SK-N-SH (cell line): ENCODE measurements at regions not wholly inside any gene's neighbourhood (a gene's known extent, or its start where the extent isn't known, plus 50 kb on each side); places are given as distances from the start of the nearest gene placed in this dataset.

Source experiments
- GABPA ChIP-seq: IDR thresholded peaks from 2 replicates; pipeline ENCODE4 v1.4.0; 2012; ENCODE audit warnings: low read depth, mild to moderate bottlenecking
- JUND ChIP-seq: IDR thresholded peaks from 2 replicates; pipeline ENCODE4 v1.4.0; 2012
- YY1 ChIP-seq: IDR thresholded peaks from 2 replicates; pipeline ENCODE4 v1.4.0; 2012; ENCODE audit warnings: low read depth, mild to moderate bottlenecking
- TF ChIP-seq, protein P1 (sequence below): IDR thresholded peaks from 2 replicates; pipeline ENCODE4 v1.4.0; 2012; ENCODE audit warnings: low read depth, borderline replicate concordance
- TF ChIP-seq, protein P2 (sequence below): fragments of 200-600 bp; sonication (generic); IDR thresholded peaks from 2 replicates; pipeline ENCODE4 v1.6.1; 2017; ENCODE audit warnings: antibody characterized with exemption, mild to moderate bottlenecking, moderate library complexity
- TF ChIP-seq, protein P3 (sequence below): IDR thresholded peaks from 2 replicates; pipeline ENCODE4 v1.6.1; 2012; ENCODE audit warnings: mild to moderate bottlenecking, low read depth, low read length, moderate library complexity

DNA sequence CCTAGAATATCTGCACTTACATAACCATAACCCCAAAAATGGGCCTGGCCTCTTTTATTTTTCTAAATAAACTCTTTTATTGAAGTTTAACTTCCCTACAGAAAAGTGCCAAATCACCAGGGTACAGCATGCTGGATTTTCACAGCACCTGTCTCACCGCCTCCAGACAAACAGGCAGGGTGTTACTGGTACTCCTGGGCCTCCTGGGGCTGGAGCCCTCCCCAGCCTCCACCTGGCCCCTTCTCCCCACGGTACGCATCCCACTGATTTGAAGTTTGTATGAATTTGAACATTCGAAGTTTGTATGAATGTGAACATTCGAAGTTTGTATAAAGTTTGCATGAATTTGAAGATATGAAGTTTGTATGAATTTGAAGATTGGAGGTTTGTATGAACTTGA is 232.1 kb downstream of the NDUFA10 start:
- TF ChIP-seq, protein P1, sequence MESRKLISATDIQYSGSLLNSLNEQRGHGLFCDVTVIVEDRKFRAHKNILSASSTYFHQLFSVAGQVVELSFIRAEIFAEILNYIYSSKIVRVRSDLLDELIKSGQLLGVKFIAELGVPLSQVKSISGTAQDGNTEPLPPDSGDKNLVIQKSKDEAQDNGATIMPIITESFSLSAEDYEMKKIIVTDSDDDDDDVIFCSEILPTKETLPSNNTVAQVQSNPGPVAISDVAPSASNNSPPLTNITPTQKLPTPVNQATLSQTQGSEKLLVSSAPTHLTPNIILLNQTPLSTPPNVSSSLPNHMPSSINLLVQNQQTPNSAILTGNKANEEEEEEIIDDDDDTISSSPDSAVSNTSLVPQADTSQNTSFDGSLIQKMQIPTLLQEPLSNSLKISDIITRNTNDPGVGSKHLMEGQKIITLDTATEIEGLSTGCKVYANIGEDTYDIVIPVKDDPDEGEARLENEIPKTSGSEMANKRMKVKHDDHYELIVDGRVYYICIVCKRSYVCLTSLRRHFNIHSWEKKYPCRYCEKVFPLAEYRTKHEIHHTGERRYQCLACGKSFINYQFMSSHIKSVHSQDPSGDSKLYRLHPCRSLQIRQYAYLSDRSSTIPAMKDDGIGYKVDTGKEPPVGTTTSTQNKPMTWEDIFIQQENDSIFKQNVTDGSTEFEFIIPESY = no peak
- TF ChIP-seq, protein P2, sequence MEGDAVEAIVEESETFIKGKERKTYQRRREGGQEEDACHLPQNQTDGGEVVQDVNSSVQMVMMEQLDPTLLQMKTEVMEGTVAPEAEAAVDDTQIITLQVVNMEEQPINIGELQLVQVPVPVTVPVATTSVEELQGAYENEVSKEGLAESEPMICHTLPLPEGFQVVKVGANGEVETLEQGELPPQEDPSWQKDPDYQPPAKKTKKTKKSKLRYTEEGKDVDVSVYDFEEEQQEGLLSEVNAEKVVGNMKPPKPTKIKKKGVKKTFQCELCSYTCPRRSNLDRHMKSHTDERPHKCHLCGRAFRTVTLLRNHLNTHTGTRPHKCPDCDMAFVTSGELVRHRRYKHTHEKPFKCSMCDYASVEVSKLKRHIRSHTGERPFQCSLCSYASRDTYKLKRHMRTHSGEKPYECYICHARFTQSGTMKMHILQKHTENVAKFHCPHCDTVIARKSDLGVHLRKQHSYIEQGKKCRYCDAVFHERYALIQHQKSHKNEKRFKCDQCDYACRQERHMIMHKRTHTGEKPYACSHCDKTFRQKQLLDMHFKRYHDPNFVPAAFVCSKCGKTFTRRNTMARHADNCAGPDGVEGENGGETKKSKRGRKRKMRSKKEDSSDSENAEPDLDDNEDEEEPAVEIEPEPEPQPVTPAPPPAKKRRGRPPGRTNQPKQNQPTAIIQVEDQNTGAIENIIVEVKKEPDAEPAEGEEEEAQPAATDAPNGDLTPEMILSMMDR = no peak
- TF ChIP-seq GABPA (no peak), YY1 (no peak), JUND (no peak)
- TF ChIP-seq, protein P3, sequence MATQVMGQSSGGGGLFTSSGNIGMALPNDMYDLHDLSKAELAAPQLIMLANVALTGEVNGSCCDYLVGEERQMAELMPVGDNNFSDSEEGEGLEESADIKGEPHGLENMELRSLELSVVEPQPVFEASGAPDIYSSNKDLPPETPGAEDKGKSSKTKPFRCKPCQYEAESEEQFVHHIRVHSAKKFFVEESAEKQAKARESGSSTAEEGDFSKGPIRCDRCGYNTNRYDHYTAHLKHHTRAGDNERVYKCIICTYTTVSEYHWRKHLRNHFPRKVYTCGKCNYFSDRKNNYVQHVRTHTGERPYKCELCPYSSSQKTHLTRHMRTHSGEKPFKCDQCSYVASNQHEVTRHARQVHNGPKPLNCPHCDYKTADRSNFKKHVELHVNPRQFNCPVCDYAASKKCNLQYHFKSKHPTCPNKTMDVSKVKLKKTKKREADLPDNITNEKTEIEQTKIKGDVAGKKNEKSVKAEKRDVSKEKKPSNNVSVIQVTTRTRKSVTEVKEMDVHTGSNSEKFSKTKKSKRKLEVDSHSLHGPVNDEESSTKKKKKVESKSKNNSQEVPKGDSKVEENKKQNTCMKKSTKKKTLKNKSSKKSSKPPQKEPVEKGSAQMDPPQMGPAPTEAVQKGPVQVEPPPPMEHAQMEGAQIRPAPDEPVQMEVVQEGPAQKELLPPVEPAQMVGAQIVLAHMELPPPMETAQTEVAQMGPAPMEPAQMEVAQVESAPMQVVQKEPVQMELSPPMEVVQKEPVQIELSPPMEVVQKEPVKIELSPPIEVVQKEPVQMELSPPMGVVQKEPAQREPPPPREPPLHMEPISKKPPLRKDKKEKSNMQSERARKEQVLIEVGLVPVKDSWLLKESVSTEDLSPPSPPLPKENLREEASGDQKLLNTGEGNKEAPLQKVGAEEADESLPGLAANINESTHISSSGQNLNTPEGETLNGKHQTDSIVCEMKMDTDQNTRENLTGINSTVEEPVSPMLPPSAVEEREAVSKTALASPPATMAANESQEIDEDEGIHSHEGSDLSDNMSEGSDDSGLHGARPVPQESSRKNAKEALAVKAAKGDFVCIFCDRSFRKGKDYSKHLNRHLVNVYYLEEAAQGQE = no peak
